ENCODE measurements at regions not wholly inside any gene's neighbourhood (a gene's known extent, or its start where the extent isn't known, plus 50 kb on each side); places are given as distances from the start of the nearest gene placed in this dataset.
"Not testable (repeated sequence)": the region's sequence is repeated elsewhere in the genome, so short reads cannot be mapped to it uniquely, and the experiment has no call there.

DNA sequence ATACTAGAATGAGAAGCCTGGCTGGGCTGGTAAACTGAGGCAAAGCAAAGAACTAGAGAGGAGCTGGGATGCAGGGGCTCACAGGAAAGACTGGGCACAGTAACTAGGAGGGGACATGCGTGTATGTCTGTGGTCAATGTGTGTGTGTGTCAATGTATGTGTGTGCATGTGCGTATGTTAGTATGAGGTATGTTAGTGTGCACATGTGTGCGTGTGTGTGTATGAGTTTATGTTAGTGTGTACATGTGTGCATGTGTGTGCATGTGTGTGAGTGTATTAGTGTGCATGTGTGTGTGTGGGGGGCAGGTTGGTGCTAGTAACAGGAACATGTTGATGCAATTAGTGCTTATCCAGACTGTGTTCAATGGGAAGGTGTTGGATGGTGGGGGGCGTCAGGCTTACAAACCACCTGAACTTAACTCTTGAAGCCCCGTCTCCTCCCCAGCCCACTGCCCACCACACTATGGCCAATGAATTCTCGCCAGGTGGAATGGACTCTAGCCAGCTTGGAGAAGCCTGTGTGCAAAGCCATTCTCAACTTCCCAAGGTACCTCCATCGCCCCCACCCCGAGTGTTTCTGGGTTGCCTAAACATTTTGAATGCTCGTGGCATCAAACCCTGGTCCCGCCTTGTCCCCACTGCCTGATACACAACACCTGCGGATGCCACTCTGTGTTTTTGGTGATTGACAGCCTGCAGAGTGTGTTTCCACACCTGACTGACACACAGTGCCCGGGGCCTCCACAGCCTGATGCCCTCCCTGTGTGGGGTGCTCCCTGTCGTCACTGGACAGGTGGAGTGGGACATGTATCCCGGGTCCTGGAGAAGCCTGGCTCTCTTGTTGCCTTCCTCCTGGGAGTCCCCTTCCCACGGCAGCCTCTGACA lies 90.1 kb upstream of the ASB18 start:
- H3K4me1 Mint-ChIP-seq = peaks cover 9% of the 10 kb centered on the region

DNA sequence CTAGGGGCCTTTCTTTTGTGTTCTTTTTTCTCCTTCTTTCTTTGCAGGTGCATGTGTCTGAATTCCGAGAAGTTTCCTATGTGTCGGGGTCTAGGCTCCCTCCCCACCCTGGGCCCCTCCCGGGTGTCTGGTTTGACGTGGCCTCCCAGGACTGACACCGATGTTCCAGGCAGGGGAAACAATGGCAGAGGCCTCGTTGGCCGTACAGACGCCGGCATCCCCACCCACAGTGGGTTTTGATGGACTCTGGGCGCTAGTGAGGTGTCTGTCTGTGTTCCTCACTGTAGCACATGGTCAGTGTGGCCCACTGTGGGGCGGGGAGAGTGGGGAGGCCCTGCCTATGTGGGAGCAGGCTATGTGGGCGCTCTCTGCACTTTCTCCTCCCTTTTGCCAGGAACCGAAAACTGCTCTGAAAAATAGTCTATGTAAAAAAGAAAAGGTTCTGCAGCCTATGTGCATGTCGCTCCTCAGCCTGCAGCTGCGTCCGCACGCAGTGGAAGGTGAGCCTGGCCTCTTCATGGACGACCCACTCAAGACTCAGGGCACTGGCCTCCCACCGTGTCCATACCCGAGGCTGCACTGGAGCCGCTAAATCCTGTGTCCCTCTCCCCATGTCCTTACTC lies 90.9 kb upstream of the ASB18 start:
- Mint-ChIP-seq H3K4me3 (no peak overlapping the region), H3K9me3 (no peaks in the 10 kb centered on the region), H3K27me3 (peaks cover 18% of the 10 kb centered on the region), H3K4me1 (peaks cover 16% of the 10 kb centered on the region), H3K27ac (peak overlapping the region; percentile 42), H3K36me3 (no peaks in the 10 kb centered on the region)
- no peak for DNase-seq
- CTCF ChIA-PET = interaction anchor here (1.2 to 2.4 kb wide), 2 partner anchors 160 to 215 kb away, joined by 3 to 10 read pairs; partner anchors contain the start of gene ACKR3

More for the DNA sequence above, 90.1 kb upstream of the ASB18 start:
- Mint-ChIP-seq H3K36me3 (no peaks in the 10 kb centered on the region), H3K4me3 (no peak overlapping the region), H3K27ac (no peak overlapping the region), H3K27me3 (peaks cover 19% of the 10 kb centered on the region), H3K9me3 (no peaks in the 10 kb centered on the region)
- no peak for DNase-seq
- CTCF ChIA-PET = interaction anchor here (1.0 to 2.8 kb wide), 8 partner anchors 12 to 720 kb away, joined by 3 to 10 read pairs (median 4); partner anchors contain the start of gene ACKR3

DNA sequence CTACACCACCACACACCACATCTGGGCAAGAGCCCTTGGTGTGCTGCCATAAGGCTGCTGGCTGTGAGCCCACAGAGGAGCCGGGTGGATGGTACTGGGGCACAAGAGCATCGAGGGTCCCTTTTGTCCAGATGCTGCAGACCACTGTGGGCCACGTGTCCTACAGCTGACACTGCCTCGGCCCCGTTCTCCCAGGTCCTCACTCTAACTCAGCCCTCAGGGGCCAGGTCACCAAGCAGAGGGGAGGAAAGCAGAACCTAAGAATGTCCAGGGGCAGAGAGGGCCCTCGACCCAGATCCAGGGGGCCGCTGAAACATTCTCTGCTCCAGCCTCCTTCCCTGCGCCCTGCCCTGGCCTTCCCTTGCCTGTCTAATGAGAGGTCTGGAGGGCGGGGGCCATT lies 91.7 kb upstream of the ASB18 start:
- DNase-seq = no peak
- Mint-ChIP-seq H3K4me3 (no peak overlapping the region), H3K36me3 (no peaks in the 10 kb centered on the region), H3K27ac (no peak overlapping the region), H3K4me1 (peaks cover 16% of the 10 kb centered on the region), H3K9me3 (no peaks in the 10 kb centered on the region), H3K27me3 (peaks cover 10% of the 10 kb centered on the region)
- CTCF ChIA-PET = interaction anchor here (1.2 kb wide), 1 partner anchor 159 kb away, joined by 3 read pairs; no protein-coding TSS in a partner anchor

DNA sequence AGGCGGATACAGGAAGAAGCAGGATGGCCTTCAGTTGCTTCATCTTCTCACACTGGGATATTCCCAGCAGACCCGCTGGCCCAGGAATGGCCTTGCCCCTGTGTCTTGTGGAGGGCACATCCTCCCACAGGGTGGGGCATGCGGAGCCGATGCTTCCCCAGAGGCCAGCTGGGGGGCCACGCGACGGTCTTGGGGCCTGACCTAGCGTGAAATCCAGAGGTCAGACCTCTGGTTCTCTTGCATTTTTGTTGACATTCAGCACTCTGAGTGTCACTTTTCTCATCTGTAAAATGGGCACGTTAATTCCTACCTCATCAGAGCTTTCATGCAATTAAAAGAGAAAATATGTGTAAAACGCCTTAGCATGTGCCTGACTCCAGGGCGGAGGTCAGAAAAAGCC lies 92.1 kb upstream of the ASB18 start:
- H3K27me3 Mint-ChIP-seq, DNase-seq, H3K9me3 Mint-ChIP-seq, H3K27ac Mint-ChIP-seq, H3K4me3 Mint-ChIP-seq, H3K36me3 Mint-ChIP-seq: not testable (repeated sequence)
- CTCF ChIA-PET = interaction anchor here (1.2 kb wide), 1 partner anchor 159 kb away, joined by 3 read pairs; no protein-coding TSS in a partner anchor
- peaks cover 16% of the 10 kb centered on the region for H3K4me1 Mint-ChIP-seq

DNA sequence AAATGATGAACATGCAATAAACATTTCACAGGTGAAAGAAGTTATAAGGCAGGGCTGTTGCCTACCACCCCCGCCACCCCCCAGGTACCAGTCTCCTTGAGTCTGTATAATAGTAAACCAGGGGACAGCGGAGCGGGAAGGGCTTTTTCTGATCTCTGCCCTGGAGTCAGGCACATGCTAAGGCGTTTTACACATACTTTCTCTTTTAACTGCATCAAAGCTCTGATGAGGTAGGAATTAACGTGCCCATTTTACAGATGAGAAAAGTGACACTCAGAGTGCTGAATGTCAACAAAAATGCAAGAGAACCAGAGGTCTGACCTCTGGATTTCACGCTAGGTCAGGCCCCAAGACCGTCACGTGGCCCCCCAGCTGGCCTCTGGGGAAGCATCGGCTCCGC lies 94.3 kb upstream of the ASB18 start:
- CTCF ChIA-PET, H3K27me3 Mint-ChIP-seq: not testable (repeated sequence)

DNA sequence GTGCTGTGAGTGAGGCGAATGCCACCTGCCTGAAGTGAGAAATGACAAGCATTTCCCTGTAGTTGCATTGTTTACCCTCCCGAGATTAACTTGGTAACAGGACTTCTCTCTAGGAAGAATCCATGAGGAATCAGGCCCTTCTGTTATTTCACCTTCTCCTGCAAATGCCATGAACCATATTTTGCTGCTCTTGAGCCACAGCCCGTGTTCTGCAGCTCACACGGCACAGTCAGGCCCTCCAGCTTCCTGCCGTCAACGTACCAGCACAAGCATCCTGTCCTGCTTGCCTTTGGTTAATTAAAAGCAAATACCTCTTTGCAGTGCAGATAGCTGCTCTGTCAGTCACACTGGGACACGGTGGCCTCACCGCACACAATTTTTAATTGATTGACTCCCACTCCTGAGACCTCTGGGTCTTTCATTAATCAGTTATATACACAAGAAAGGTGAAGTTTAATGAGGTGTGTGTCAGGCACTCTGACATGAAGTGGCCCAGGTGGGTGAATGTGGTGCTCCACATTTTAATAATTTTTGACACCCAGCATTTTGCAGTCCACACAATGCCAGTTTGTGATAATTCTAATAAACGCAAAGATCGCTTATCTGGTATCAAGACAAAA lies 95.3 kb upstream of the ASB18 start:
- Mint-ChIP-seq H3K4me3 (no peak overlapping the region), H3K9me3 (no peaks in the 10 kb centered on the region), H3K27ac (no peak overlapping the region)

More for the DNA sequence above, 94.3 kb upstream of the ASB18 start:
- not testable (repeated sequence) for H3K9me3 Mint-ChIP-seq, H3K36me3 Mint-ChIP-seq, H3K27ac Mint-ChIP-seq, H3K4me3 Mint-ChIP-seq, DNase-seq
- H3K4me1 Mint-ChIP-seq = peaks cover 16% of the 10 kb centered on the region

DNA sequence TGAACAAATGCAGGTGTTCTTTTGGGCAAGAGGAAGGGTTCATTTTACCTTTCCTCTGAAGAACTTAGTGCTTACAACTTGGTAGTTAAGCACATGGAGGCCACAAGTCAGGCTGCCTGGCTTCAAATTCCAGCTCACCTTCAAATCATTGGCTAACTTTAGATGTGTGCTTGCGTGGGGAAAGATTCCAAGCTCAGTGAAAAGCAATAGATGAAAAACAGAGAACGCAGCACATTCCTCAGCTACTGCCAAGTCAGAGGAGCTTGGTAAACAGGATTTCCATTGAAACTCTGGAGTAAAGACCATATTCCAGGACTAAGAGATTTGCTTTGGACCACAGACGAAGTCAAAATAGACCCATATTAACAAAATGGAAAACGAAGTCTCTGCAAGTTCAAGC lies 96.3 kb upstream of the ASB18 start:
- Mint-ChIP-seq H3K4me3 (no peak overlapping the region), H3K36me3 (peaks cover 4% of the 10 kb centered on the region), H3K9me3 (no peaks in the 10 kb centered on the region), H3K4me1 (peaks cover 31% of the 10 kb centered on the region), H3K27ac (no peak overlapping the region), H3K27me3 (peaks cover 25% of the 10 kb centered on the region)
- CTCF ChIA-PET = no interaction called here
- DNase-seq = no peak

More for the DNA sequence above, 95.3 kb upstream of the ASB18 start:
- peaks cover 16% of the 10 kb centered on the region for H3K27me3 Mint-ChIP-seq
- DNase-seq = peak; percentile 46
- peaks cover 4% of the 10 kb centered on the region for H3K36me3 Mint-ChIP-seq
- CTCF ChIA-PET = no interaction called here
- peaks cover 22% of the 10 kb centered on the region for H3K4me1 Mint-ChIP-seq

DNA sequence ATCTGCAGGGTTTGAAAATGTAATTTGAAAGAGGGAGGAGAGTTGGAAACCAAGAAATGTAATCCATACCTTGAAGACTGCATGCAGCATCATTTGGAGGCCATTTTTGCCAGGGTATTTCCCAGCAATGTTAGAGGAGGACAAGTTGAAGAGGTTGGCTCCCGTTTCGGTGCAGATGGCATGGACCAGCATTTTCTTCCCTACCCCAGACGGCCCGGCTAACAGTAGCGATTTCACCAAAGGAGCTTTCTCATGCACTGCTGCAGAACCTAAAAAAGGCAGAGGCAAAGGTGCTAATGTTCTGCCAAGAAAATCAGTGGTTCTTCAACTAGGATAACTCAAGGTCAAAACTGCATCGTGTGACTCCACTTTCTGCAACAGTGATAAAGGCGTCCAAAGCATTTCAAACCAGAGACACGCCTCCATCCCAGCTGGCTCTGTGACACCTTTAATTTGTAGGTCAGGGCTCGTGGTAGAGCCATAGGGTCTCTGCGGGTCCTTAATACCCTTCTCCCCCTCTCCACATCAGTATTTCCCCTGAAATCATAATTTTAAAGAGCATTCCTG lies 99.6 kb upstream of the ASB18 start:
- Mint-ChIP-seq H3K27ac (no peak overlapping the region), H3K4me1 (peaks cover 61% of the 10 kb centered on the region), H3K9me3 (no peaks in the 10 kb centered on the region), H3K36me3 (peaks cover 4% of the 10 kb centered on the region), H3K27me3 (peaks cover 50% of the 10 kb centered on the region), H3K4me3 (no peak overlapping the region)
- CTCF ChIA-PET = no interaction called here
- no peak for DNase-seq

DNA sequence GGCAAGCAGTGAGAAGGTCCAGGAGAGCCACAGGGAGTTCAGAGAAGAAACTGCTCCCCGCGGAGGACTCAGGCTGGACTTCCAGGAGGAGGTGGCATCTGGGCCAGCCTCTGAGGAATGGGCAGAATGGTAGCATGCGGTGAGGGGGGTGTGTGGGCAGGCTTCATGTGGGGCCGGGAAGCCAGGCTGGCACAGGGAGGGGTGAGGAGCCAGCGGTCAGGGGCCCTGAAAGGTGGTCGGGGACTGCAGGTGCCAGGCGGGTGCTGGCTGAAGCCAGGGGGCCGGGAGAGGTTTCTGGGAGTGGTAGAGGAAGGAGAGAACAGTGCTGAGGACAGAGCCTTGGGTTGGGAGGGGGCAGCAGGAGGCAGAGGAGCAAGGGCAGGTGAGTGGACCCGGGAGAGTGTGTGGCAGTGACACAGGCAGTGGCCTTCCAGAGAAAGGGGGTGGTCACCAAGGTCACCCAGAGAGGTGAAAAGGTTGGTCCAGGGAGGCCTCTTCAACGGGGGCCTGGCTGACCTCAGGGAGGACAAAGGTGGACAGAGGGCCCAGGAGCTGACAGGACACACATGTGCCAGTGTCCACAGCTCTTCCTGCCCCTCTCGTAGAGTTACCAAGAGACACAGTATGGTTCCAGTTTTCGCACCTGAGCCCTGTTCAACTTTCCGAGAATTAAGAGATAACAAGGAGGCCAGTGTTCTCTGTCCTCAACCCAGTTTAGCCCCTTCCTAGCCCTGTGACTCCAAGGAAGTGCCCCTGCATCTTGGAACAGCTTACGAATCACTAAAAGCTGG lies 101.2 kb upstream of the ASB18 start:
- CTCF ChIA-PET = no interaction called here
- Mint-ChIP-seq H3K27me3 (peaks cover 67% of the 10 kb centered on the region), H3K4me1 (peaks cover 49% of the 10 kb centered on the region), H3K4me3 (peak overlapping the region; percentile 69), H3K27ac (peak overlapping the region; percentile 76), H3K36me3 (peaks cover 4% of the 10 kb centered on the region), H3K9me3 (no peaks in the 10 kb centered on the region)
- DNase-seq = no peak

DNA sequence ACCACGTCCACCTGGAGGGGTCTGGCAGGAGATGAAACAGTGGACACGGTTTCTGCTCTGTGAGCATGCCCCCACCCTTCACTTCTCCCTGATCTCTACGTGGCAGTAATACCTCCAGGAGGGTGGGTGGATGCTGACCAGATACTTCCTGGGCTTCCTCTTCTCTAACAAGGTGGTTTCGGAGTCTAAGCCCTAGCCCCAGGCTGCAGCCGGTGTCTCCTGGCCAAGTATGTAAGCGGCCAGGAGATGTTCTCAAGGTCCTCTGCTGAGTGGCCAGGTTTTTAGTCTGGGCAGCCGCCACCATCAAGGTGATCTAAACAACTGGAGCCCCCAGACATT lies 101.8 kb upstream of the ASB18 start:
- CTCF ChIA-PET = no interaction called here
- DNase-seq = no peak
- peaks cover 4% of the 10 kb centered on the region for H3K36me3 Mint-ChIP-seq
- peaks cover 72% of the 10 kb centered on the region for H3K27me3 Mint-ChIP-seq
- peaks cover 49% of the 10 kb centered on the region for H3K4me1 Mint-ChIP-seq
- no peaks in the 10 kb centered on the region for H3K9me3 Mint-ChIP-seq
- H3K4me3 Mint-ChIP-seq = peak overlapping the region; percentile 69
- peak overlapping the region; percentile 76 for H3K27ac Mint-ChIP-seq

DNA sequence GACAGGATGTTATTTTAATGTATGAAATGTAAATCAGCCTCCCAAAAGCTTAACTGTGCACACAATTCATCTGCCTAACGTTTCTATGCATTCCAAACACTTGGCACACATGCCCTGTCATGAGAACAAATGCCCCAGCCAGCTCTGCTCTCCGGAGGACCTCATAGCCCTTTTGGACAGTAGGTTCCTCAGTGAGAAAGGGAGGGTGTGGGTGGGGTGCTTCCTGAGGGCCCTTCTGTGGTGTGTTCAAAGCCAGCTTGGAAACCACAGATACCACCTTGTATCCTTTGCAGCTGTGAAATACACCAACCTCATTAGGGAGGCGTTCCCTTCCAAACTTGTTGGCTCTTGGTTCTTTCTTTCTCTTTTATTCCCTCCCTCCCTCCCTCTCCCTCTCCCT lies 102.2 kb upstream of the ASB18 start:
- Mint-ChIP-seq H3K36me3 (peaks cover 4% of the 10 kb centered on the region), H3K4me3 (peak overlapping the region; percentile 69), H3K27me3 (peaks cover 76% of the 10 kb centered on the region), H3K27ac (peak overlapping the region; percentile 76), H3K9me3 (no peaks in the 10 kb centered on the region), H3K4me1 (peaks cover 49% of the 10 kb centered on the region)
- DNase-seq = peak; percentile 76
- CTCF ChIA-PET = no interaction called here

DNA sequence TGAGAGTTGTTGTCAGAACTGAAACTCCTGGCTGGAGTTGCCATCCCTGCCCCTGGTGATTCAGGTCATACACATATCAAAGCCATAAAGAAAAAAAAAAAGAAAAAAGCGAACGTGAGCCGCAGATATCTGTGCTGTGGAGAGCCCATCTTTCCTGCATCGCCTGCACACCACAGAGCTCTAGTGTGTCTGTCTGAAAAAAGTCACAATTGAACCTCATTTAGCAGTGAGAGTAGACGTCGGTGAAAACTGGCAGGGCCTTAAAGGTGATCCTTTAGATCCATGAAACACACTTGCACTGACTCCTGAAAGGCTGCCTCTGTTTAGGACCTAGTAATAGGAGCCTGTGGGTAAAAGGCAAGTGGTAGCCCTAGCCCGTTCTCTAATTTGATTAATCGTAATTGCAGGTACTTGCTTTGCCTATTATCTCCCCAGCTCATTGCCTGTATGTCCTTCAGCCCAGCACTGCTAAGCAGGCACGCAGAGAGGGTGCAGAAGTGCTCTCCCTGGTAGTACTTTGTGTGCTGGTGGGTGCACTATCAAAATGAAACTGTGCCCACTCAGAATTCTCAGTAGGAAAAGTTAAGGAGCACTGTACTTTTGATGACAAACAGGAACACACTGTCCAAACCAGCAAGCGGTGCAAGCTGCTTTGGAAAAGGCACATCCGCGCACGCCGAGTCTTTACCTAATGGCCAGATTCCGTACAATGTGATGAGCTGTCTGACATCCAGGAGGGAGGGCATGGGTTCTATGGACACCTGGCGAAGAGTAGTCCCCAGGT lies 103.5 kb upstream of the ASB18 start:
- CTCF ChIA-PET = no interaction called here
- Mint-ChIP-seq H3K36me3 (peaks cover 4% of the 10 kb centered on the region), H3K4me1 (peaks cover 49% of the 10 kb centered on the region), H3K27me3 (peaks cover 84% of the 10 kb centered on the region), H3K27ac (no peak overlapping the region), H3K4me3 (no peak overlapping the region), H3K9me3 (no peaks in the 10 kb centered on the region)
- DNase-seq = no peak

DNA sequence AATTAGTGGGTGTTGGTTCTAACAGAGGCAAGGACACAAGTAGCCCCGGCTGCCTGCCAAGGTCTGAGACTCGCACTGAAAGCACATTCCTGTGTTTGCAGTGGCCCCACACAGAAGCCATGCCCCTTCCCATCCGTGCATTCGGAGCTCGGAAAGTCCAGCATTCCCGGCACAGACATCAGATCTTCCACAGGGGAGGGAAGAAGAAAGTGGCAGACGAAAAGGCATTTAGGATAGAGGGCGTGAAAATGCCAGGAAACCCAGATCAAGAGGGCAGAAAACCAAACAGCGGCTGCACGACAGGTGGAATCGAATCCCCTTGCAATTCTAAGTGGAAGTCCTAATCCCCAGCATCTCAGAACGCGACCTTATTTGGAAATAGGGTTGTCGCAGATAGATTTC lies 105.5 kb upstream of the ASB18 start:
- no peak for DNase-seq
- Mint-ChIP-seq H3K4me3 (no peak overlapping the region), H3K36me3 (no peaks in the 10 kb centered on the region), H3K27ac (no peak overlapping the region), H3K9me3 (peaks cover 1% of the 10 kb centered on the region), H3K27me3 (peaks cover 84% of the 10 kb centered on the region), H3K4me1 (peaks cover 40% of the 10 kb centered on the region)
- CTCF ChIA-PET = no interaction called here
